ENCODE measurements at regions not wholly inside any gene's neighbourhood (a gene's known extent, or its start where the extent isn't known, plus 50 kb on each side); places are given as distances from the start of the nearest gene placed in this dataset.

DNA sequence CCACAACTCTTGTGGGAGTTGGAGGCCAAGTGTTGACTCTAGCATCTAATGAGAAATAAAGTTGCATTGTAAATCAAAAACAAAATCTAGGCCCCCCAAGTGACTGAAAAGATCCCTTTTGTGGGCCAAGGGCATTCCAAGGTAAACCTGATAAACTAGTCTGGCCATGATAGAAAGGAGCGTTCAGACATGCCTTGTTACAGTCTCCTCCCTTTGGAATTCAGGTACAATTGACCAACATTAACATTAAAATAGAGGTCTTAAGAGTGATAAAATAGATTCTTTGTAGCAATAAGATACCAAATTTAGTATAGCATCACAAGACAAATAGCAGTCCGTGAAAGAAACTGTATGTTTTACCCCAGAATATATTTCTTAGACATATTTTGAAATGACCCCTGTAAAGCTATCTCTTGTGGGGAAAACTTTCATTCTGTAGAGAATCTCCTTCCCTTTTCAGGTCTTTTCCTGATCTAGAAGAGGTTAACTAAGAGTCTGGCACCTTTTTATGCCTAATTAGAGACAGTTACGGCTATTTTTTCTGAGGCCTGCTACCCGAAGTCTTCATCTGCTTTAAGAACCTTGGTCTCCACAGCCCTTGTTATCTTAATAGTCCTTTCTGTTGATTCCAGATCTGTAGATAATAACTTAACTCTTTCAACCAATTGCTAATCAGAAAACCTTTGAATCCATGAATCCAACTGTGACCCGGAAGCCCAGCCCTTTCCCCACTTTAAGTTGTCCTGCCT is 495.4 kb upstream of the MMS22L start:
- TF ChIP-seq, protein P1, sequence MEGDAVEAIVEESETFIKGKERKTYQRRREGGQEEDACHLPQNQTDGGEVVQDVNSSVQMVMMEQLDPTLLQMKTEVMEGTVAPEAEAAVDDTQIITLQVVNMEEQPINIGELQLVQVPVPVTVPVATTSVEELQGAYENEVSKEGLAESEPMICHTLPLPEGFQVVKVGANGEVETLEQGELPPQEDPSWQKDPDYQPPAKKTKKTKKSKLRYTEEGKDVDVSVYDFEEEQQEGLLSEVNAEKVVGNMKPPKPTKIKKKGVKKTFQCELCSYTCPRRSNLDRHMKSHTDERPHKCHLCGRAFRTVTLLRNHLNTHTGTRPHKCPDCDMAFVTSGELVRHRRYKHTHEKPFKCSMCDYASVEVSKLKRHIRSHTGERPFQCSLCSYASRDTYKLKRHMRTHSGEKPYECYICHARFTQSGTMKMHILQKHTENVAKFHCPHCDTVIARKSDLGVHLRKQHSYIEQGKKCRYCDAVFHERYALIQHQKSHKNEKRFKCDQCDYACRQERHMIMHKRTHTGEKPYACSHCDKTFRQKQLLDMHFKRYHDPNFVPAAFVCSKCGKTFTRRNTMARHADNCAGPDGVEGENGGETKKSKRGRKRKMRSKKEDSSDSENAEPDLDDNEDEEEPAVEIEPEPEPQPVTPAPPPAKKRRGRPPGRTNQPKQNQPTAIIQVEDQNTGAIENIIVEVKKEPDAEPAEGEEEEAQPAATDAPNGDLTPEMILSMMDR (IDR thresholded peaks at IDR 0.05), result no peak
- TF ChIP-seq EZH2 (IDR thresholded peaks at IDR 0.05), result no peak
- TF ChIP-seq EZH2phosphoT487 (IDR thresholded peaks at IDR 0.05), result no peak

Measured in neural progenitor cell (in vitro differentiated cells).